GDM1 (cell line): ENCODE measurements at regions not wholly inside any gene's neighbourhood (a gene's known extent, or its start where the extent isn't known, plus 50 kb on each side); places are given as distances from the start of the nearest gene placed in this dataset.

ENCODE experiments used
- DNase-seq: peaks from one replicate; lab custom pipeline; 2025; lab: John Stamatoyannopoulos, UW

GRCh38 chr10:22766693-22767092 lies 52.3 kb upstream of the PIP4K2A start:
- DNase-seq = no peak

- DNase-seq = no peak
Measured at GRCh38 chr10:22765660-22766547, 51.5 kb upstream of the PIP4K2A start.

- no peak for DNase-seq
Measured at GRCh38 chr10:22764639-22765038, 50.3 kb upstream of the PIP4K2A start.
